ENCODE measurements at regions not wholly inside any gene's neighbourhood (a gene's known extent, or its start where the extent isn't known, plus 50 kb on each side); places are given as distances from the start of the nearest gene placed in this dataset.
A peak's percentile ranks its signal among the peaks of the same experiment; 100 is the strongest.
"Not testable (repeated sequence)": the region's sequence is repeated elsewhere in the genome, so short reads cannot be mapped to it uniquely, and the experiment has no call there.

- DNase-seq = peak; percentile 5
Measured at GRCh38 chr4:117135634-117136354, 50.4 kb upstream of the TRAM1L1 start.

- DNase-seq = peak; percentile 58
Measured at GRCh38 chr4:117137145-117137544, 51.8 kb upstream of the TRAM1L1 start.

- DNase-seq = not testable (repeated sequence)
Measured at GRCh38 chr4:117138732-117139131, 53.4 kb upstream of the TRAM1L1 start.

- no peak for DNase-seq
Measured at GRCh38 chr4:117154251-117154650, 68.9 kb upstream of the TRAM1L1 start.

GRCh38 chr4:117156806-117157205 lies 71.4 kb upstream of the TRAM1L1 start:
- DNase-seq = no peak

GRCh38 chr4:117157360-117157759 lies 72.0 kb upstream of the TRAM1L1 start:
- DNase-seq = no peak

GRCh38 chr4:117162976-117163375 lies 77.6 kb upstream of the TRAM1L1 start:
- no peak for DNase-seq

GRCh38 chr4:117164338-117164737 lies 79.0 kb upstream of the TRAM1L1 start:
- DNase-seq = peak; percentile 44

GRCh38 chr4:117175369-117175768 lies 90.0 kb upstream of the TRAM1L1 start:
- DNase-seq = not testable (repeated sequence)

- no peak for DNase-seq
Measured at GRCh38 chr4:117203231-117203630, 117.9 kb upstream of the TRAM1L1 start.

GRCh38 chr4:117210551-117210950 lies 125.2 kb upstream of the TRAM1L1 start:
- DNase-seq = no peak

- no peak for DNase-seq
Measured at GRCh38 chr4:117224256-117224655, 138.9 kb upstream of the TRAM1L1 start.

GRCh38 chr4:117225471-117225870 lies 140.1 kb upstream of the TRAM1L1 start:
- no peak for DNase-seq

- no peak for DNase-seq
Measured at GRCh38 chr4:117227925-117228324, 142.5 kb upstream of the TRAM1L1 start.

GRCh38 chr4:117239434-117239833 lies 154.1 kb upstream of the TRAM1L1 start:
- no peak for DNase-seq

GRCh38 chr4:117249333-117249732 lies 164.0 kb upstream of the TRAM1L1 start:
- no peak for DNase-seq

GRCh38 chr4:117264072-117264471 lies 178.7 kb upstream of the TRAM1L1 start:
- DNase-seq = no peak

- no peak for DNase-seq
Measured at GRCh38 chr4:117267317-117267716, 181.9 kb upstream of the TRAM1L1 start.

GRCh38 chr4:117284736-117285135 lies 199.4 kb upstream of the TRAM1L1 start:
- no peak for DNase-seq

- DNase-seq = no peak
Measured at GRCh38 chr4:117293784-117294183, 208.4 kb upstream of the TRAM1L1 start.

GRCh38 chr4:117302226-117302625 lies 216.8 kb upstream of the TRAM1L1 start:
- no peak for DNase-seq

GRCh38 chr4:117311215-117311614 lies 225.8 kb upstream of the TRAM1L1 start:
- peak; percentile 21 for DNase-seq

- DNase-seq = no peak
Measured at GRCh38 chr4:117311989-117312388, 226.6 kb upstream of the TRAM1L1 start.

GRCh38 chr4:117324851-117325491 lies 239.6 kb upstream of the TRAM1L1 start:
- DNase-seq = peak; percentile 7

GRCh38 chr4:117326091-117326490 lies 240.7 kb upstream of the TRAM1L1 start:
- no peak for DNase-seq
